ENCODE measurements at regions not wholly inside any gene's neighbourhood (a gene's known extent, or its start where the extent isn't known, plus 50 kb on each side); places are given as distances from the start of the nearest gene placed in this dataset.
"Not testable (repeated sequence)": the region's sequence is repeated elsewhere in the genome, so short reads cannot be mapped to it uniquely, and the experiment has no call there.

DNA sequence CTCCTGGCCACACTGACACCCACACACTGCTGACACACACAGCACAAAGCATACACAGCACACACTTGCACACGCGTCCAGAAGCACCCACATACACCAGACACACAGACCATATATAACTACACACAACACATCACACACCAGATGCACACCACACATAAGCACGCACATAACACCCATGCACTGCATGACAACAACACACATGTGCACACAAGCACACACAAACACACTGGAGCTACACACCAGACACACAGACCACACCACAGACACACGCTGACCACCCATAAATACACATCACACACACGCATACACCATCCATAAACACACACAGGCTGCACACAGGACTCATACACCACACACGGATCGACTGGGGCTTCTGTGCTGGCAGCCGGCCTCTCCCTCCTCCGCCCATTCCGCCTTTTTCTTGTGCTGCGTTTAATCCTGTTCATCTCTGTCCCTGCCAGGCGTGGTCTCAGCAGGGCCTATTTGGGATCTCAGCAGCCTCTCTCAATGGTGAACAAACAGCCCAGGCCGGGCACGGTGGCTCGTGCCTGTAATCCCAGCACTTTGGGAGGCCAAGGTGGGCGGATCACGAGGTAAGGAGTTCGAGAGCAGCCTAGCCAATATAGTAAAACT, 396.9 kb upstream of the MYT1L start:
- TF ChIP-seq, protein P1, sequence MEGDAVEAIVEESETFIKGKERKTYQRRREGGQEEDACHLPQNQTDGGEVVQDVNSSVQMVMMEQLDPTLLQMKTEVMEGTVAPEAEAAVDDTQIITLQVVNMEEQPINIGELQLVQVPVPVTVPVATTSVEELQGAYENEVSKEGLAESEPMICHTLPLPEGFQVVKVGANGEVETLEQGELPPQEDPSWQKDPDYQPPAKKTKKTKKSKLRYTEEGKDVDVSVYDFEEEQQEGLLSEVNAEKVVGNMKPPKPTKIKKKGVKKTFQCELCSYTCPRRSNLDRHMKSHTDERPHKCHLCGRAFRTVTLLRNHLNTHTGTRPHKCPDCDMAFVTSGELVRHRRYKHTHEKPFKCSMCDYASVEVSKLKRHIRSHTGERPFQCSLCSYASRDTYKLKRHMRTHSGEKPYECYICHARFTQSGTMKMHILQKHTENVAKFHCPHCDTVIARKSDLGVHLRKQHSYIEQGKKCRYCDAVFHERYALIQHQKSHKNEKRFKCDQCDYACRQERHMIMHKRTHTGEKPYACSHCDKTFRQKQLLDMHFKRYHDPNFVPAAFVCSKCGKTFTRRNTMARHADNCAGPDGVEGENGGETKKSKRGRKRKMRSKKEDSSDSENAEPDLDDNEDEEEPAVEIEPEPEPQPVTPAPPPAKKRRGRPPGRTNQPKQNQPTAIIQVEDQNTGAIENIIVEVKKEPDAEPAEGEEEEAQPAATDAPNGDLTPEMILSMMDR (conservative IDR thresholded peaks at IDR 0.05; ENCODE audit: low read length): no peak
- DNase-seq (ENCODE audit: low read depth): no peak
- no peak overlapping the region for H3K4me3 ChIP-seq (ENCODE audit: low read length)

DNA sequence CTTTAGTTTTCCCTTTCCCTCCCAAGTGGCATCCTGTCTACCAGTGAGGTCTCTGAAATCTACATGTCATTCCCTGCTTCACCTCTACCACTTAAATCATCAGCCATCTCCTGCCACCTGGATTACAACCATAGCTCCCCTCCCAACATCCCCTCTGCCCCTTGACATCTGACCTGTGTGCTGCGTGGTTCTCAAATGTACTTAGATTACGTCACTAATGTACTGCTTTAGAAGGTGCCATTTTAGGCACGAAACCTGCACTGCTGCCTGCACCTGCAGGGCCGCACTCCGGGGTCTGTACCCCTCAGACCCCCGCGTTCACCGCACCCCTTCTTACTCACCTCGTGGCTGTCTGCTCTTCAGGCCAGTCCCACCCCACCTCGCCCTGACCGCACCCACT, 395.1 kb upstream of the MYT1L start:
- TF ChIP-seq, protein P1 (conservative IDR thresholded peaks at IDR 0.05; ENCODE audit: low read length): no peak
- H3K4me3 ChIP-seq (ENCODE audit: low read length): no peak overlapping the region
- DNase-seq (ENCODE audit: low read depth): no peak

DNA sequence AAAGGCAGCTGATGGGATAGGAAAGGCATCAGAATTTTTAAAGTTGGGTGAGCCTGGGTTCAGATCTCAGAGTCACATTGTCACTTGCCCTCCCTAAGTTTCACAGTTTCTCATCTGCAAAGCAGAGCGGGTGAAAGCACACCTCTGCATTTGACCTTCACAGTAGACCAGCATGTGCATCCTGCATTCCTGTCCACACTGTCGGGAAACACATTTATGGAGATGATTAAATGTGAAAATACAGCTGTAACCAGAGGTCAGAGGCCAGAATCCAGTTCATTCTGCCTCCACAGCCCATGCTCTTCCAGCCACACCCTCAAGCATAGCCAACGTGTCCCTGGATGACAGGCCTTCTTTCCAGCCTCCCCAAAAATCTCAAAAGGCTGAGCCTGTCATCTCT, 392.0 kb upstream of the MYT1L start:
- TF ChIP-seq, protein P1 (conservative IDR thresholded peaks at IDR 0.05; ENCODE audit: low read length): no peak
- no peak overlapping the region for H3K4me3 ChIP-seq (ENCODE audit: low read length)
- DNase-seq (ENCODE audit: low read depth): no peak

DNA sequence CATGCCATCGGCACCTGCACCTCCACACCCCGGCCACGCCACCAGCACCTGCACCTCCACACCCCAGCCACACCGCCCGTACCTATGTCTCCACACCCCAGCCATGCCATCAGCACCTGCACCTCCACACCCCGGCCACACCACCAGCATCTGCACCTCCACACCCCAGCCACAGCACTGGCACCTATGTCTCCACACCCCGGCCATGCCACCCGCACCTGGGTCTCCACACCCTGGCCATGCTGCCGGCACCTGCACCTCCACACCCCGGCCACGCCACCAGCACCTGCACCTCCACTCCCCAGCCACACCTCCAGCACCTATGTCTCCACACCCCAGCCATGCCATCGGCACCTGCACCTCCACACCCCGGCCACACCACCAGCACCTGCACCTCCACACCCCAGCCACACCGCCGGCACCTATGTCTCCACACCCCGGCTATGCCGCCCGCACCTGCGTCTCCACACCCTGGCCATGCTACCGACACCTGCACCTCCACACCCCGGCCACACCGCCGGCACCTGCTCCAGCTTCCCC, 390.3 kb upstream of the MYT1L start:
- DNase-seq (ENCODE audit: low read depth): no peak
- H3K4me3 ChIP-seq (ENCODE audit: low read length): no peak overlapping the region
- TF ChIP-seq, protein P1 (conservative IDR thresholded peaks at IDR 0.05; ENCODE audit: low read length): no peak

DNA sequence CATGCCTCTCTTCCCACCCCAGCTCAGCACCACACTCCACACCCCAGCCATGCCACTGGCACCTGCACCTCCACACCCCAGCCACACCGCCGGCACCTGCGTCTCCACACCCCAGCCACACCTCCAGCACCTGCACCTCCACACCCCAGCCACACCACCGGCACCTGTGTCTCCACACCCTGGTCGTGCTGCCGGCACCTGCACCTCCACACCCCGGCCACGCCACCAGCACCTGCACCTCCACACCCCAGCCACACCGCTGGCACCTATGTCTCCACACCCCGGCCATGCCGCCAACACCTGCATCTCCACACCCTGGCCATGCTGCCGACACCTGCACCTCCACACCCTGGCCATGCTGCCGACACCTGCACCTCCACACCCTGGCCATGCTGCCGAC, 389.7 kb upstream of the MYT1L start:
- not testable (repeated sequence) for H3K4me3 ChIP-seq (ENCODE audit: low read length); DNase-seq (ENCODE audit: low read depth)

DNA sequence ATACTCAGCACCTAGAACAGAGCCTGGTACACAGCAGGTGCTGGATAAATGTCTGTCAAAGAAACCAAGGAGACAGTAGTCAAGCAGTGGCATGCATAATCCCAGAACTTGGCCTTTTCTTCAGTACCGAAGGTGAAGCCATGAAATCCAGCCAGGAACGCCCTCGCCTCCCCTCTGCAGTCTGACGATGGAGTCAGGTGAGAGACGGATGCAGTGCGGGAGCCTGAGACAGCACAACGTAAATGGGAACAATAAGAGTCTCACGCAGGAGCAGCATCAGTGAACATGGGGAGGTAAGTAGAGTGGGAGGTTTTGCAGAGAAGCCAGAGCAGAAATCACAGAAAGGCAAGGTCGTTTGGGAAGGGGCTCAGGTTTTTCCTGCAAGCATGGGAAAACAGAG, 389.3 kb upstream of the MYT1L start:
- no peak for DNase-seq (ENCODE audit: low read depth)
- TF ChIP-seq, protein P1 (conservative IDR thresholded peaks at IDR 0.05; ENCODE audit: low read length): no peak
- H3K4me3 ChIP-seq (ENCODE audit: low read length): no peak overlapping the region

DNA sequence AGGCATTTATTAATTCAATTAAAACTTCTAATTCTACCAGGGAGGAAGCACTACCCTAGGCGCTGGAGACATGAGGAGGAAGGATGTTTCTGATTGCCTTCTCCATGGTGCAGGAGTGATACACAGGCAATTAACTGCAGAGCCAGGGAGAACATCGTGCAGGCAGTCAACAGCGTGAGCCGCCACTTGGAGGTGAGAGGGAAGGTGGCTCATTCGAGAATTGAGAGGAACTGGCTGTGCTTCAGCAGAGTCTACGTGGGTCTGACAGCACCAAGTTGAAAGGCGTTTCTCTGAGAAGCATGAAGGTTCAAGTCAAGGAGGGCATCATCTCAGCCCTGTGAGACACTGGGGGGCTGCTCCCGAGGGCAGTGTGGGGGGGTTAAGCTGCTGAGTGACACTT, 388.7 kb upstream of the MYT1L start:
- TF ChIP-seq, protein P1 (conservative IDR thresholded peaks at IDR 0.05; ENCODE audit: low read length): no peak
- no peak overlapping the region for H3K4me3 ChIP-seq (ENCODE audit: low read length)
- no peak for DNase-seq (ENCODE audit: low read depth)

Data from AG10803 (cell line).